Ecto neural progenitor cell (in vitro differentiated cells): ENCODE measurements at regions not wholly inside any gene's neighbourhood (a gene's known extent, or its start where the extent isn't known, plus 50 kb on each side); places are given as distances from the start of the nearest gene placed in this dataset.

Source experiments
- DNase-seq: peaks from one replicate; pipeline ENCODE4 v3.0.0-alpha.2; 2018; ENCODE audit warnings: low spot score

- DNase-seq, result no peak
Observed at GRCh38 chr4:181619651-181620050, 623.6 kb upstream of the TENM3 start.

GRCh38 chr4:181637186-181638105, 605.8 kb upstream of the TENM3 start:
- no peak for DNase-seq

GRCh38 chr4:181643466-181643865, 599.7 kb upstream of the TENM3 start:
- DNase-seq, result no peak

GRCh38 chr4:181645489-181645888, 597.7 kb upstream of the TENM3 start:
- DNase-seq, result no peak

- DNase-seq, result no peak
Observed at GRCh38 chr4:181646864-181647263, 596.3 kb upstream of the TENM3 start.

- no peak for DNase-seq
Observed at GRCh38 chr4:181647396-181648147, 595.6 kb upstream of the TENM3 start.

GRCh38 chr4:181650033-181650825, 593.0 kb upstream of the TENM3 start:
- DNase-seq, result no peak

GRCh38 chr4:181656748-181657147, 586.5 kb upstream of the TENM3 start:
- no peak for DNase-seq

GRCh38 chr4:181659202-181659601, 584.0 kb upstream of the TENM3 start:
- no peak for DNase-seq

GRCh38 chr4:181659876-181660275, 583.3 kb upstream of the TENM3 start:
- DNase-seq, result no peak

GRCh38 chr4:181661090-181661489, 582.1 kb upstream of the TENM3 start:
- no peak for DNase-seq

- no peak for DNase-seq
Observed at GRCh38 chr4:181661923-181662322, 581.3 kb upstream of the TENM3 start.

GRCh38 chr4:181662383-181662782, 580.8 kb upstream of the TENM3 start:
- no peak for DNase-seq

- no peak for DNase-seq
Observed at GRCh38 chr4:181670506-181670905, 572.7 kb upstream of the TENM3 start.

GRCh38 chr4:181671672-181672071, 571.5 kb upstream of the TENM3 start:
- DNase-seq, result no peak

- DNase-seq, result no peak
Observed at GRCh38 chr4:181672751-181673150, 570.5 kb upstream of the TENM3 start.

GRCh38 chr4:181674315-181674875, 568.8 kb upstream of the TENM3 start:
- no peak for DNase-seq

GRCh38 chr4:181676546-181676945, 566.7 kb upstream of the TENM3 start:
- no peak for DNase-seq

- DNase-seq, result no peak
Observed at GRCh38 chr4:181677201-181677600, 566.0 kb upstream of the TENM3 start.

- no peak for DNase-seq
Observed at GRCh38 chr4:181677621-181678020, 565.6 kb upstream of the TENM3 start.

- no peak for DNase-seq
Observed at GRCh38 chr4:181679754-181680153, 563.4 kb upstream of the TENM3 start.
